H9 (cell line): ENCODE measurements at regions not wholly inside any gene's neighbourhood (a gene's known extent, or its start where the extent isn't known, plus 50 kb on each side); places are given as distances from the start of the nearest gene placed in this dataset.

ENCODE experiments used
- DNase-seq: peaks from one replicate; pipeline ENCODE4 v3.0.0-alpha.2; 2017
- H2AFZ ChIP-seq: one replicate; pipeline ENCODE4 v1.6.1; 2013; ENCODE audit warnings: mild to moderate bottlenecking, low read length, control low read depth, moderate library complexity
- H2AK5ac ChIP-seq: 2 replicates; pipeline ENCODE4 v1.6.1; 2013; ENCODE audit warnings: low read length, control low read depth, mixed read lengths; ENCODE audit not compliant: insufficient read length
- H2BK120ac ChIP-seq: one replicate; pipeline ENCODE4 v1.6.1; 2013; ENCODE audit warnings: low read depth, mild to moderate bottlenecking, low read length, control low read depth, inconsistent platforms; ENCODE audit not compliant: poor library complexity, severe bottlenecking
- H2BK12ac ChIP-seq: 2 replicates; pipeline ENCODE4 v1.6.1; 2013; ENCODE audit warnings: low read length, control low read depth, mixed read lengths, low read depth; ENCODE audit not compliant: insufficient read length
- H2BK15ac ChIP-seq: 2 replicates; pipeline ENCODE4 v1.6.1; 2013; ENCODE audit warnings: low read depth, low read length, control low read depth
- H2BK20ac ChIP-seq: one replicate; pipeline ENCODE4 v1.6.1; 2013; ENCODE audit warnings: low read depth, mild to moderate bottlenecking, low read length, control low read depth, inconsistent platforms; ENCODE audit not compliant: poor library complexity, severe bottlenecking
- H2BK5ac ChIP-seq: 2 replicates; pipeline ENCODE4 v1.6.1; 2013; ENCODE audit warnings: low read length, control low read depth, mixed read lengths; ENCODE audit not compliant: insufficient read length
- H3K14ac ChIP-seq: 2 replicates; pipeline ENCODE4 v1.6.1; 2013; ENCODE audit warnings: low read length, control low read depth; ENCODE audit not compliant: insufficient read depth
- H3K18ac ChIP-seq: 2 replicates; pipeline ENCODE4 v1.6.1; 2013; ENCODE audit warnings: low read depth, mild to moderate bottlenecking, mixed read lengths, low read length, control low read depth; ENCODE audit not compliant: insufficient read length
- H3K23ac ChIP-seq: 2 replicates; pipeline ENCODE4 v1.6.1; 2013; ENCODE audit warnings: low read length, control low read depth, mixed read lengths, low read depth; ENCODE audit not compliant: insufficient read length
- H3K23me2 ChIP-seq: 2 replicates; pipeline ENCODE4 v1.6.1; 2013; ENCODE audit warnings: low read depth, mild to moderate bottlenecking, mixed read lengths, low read length, control low read depth; ENCODE audit not compliant: insufficient read length, poor library complexity, severe bottlenecking
- H3K27ac ChIP-seq: 2 replicates; pipeline ENCODE4 v1.5.1; 2013; ENCODE audit warnings: low read length, control low read depth, mixed read lengths, low read depth; ENCODE audit not compliant: insufficient read length
- H3K27me3 ChIP-seq: 2 replicates; pipeline ENCODE4 v1.6.1; 2013; ENCODE audit warnings: low read length, control low read depth, inconsistent platforms; ENCODE audit not compliant: insufficient read depth
- H3K4ac ChIP-seq: 2 replicates; pipeline ENCODE4 v1.6.1; 2013; ENCODE audit warnings: low read depth, mild to moderate bottlenecking, control low read depth, inconsistent platforms, low read length, moderate library complexity
- H3K4me1 ChIP-seq: 2 replicates; pipeline ENCODE4 v1.6.1; 2013; ENCODE audit warnings: low read length, control low read depth, inconsistent platforms; ENCODE audit not compliant: insufficient read depth
- H3K4me2 ChIP-seq: 2 replicates; pipeline ENCODE4 v1.6.1; 2013; ENCODE audit warnings: low read length, control low read depth, mixed read lengths; ENCODE audit not compliant: insufficient read length, insufficient read depth
- H3K56ac ChIP-seq: 2 replicates; pipeline ENCODE4 v1.6.1; 2013; ENCODE audit warnings: low read depth, mild to moderate bottlenecking, mixed read lengths, low read length, control low read depth; ENCODE audit not compliant: insufficient read length
- H3K79me1 ChIP-seq: 2 replicates; pipeline ENCODE4 v1.6.1; 2013; ENCODE audit warnings: low read depth, mild to moderate bottlenecking, moderate library complexity, low read length, control low read depth, inconsistent platforms; ENCODE audit not compliant: insufficient read depth, poor library complexity, severe bottlenecking
- H3K79me2 ChIP-seq: 2 replicates; pipeline ENCODE4 v1.6.1; 2013; ENCODE audit warnings: low read length, control low read depth, inconsistent platforms; ENCODE audit not compliant: insufficient read depth
- H3K9ac ChIP-seq: 2 replicates; pipeline ENCODE4 v1.6.1; 2013; ENCODE audit warnings: low read length, control low read depth, mixed read lengths; ENCODE audit not compliant: insufficient read length; ENCODE audit errors: extremely low read depth
- H3K9me3 ChIP-seq: one replicate; pipeline ENCODE4 v1.6.1; 2013; ENCODE audit warnings: low read depth, low read length, inconsistent platforms; ENCODE audit not compliant: control insufficient read depth
- H3T11ph ChIP-seq: one replicate; pipeline ENCODE4 v1.6.1; 2013; ENCODE audit warnings: mild to moderate bottlenecking, low read length, control low read depth, inconsistent platforms
- H4K20me1 ChIP-seq: one replicate; pipeline ENCODE4 v1.6.1; 2013; ENCODE audit not compliant: control insufficient read depth, insufficient read length, insufficient read depth
- H4K5ac ChIP-seq: 2 replicates; pipeline ENCODE4 v1.6.1; 2013; ENCODE audit warnings: low read depth, mild to moderate bottlenecking, mixed read lengths, low read length, control low read depth; ENCODE audit not compliant: insufficient read length
- H4K8ac ChIP-seq: replicated peaks from 2 replicates; pipeline ENCODE4 v1.6.1; 2013; ENCODE audit warnings: low read length, control low read depth, mixed read lengths, low read depth; ENCODE audit not compliant: insufficient read length
- H4K91ac ChIP-seq: 2 replicates; pipeline ENCODE4 v1.6.1; 2013; ENCODE audit warnings: low read depth, mild to moderate bottlenecking, moderate library complexity, mixed read lengths, low read length, control low read depth; ENCODE audit not compliant: insufficient read length
- H3K27ac Mint-ChIP-seq, 3 experiments: 2 replicates in 2 of 3; 3 replicates in 1 of 3; pipeline ENCODE4 v1.8.0; 2020 to 2021; ENCODE audit warnings: mixed read lengths in 3 of 3, mild to moderate bottlenecking in 1 of 3, moderate library complexity in 1 of 3
- H3K27me3 Mint-ChIP-seq: 2 replicates; pipeline ENCODE4 v1.8.0; 2021; ENCODE audit warnings: low read depth, mild to moderate bottlenecking, moderate library complexity, mixed read lengths
- H3K36me3 Mint-ChIP-seq, 3 experiments: 2 replicates in 2 of 3; 3 replicates in 1 of 3; pipeline ENCODE4 v1.8.0; 2020 to 2021; ENCODE audit warnings: low read depth in 3 of 3, mixed read lengths in 3 of 3; ENCODE audit not compliant: insufficient read depth in 1 of 3
- H3K4me1 Mint-ChIP-seq, 2 experiments: 2 replicates each; pipeline ENCODE4 v1.8.0; 2020; ENCODE audit warnings: mixed read lengths in 2 of 2
- H3K4me3 Mint-ChIP-seq, 2 experiments: 2 replicates in 1 of 2; 3 replicates in 1 of 2; pipeline ENCODE4 v1.8.0; 2020 to 2021; ENCODE audit warnings: mild to moderate bottlenecking in 2 of 2, mixed read lengths in 2 of 2, moderate library complexity in 1 of 2
- H3K9me3 Mint-ChIP-seq, 2 experiments: 2 replicates in 1 of 2; 3 replicates in 1 of 2; pipeline ENCODE4 v1.8.0; 2020; ENCODE audit warnings: mild to moderate bottlenecking in 2 of 2, mixed read lengths in 2 of 2, moderate library complexity in 1 of 2
- WGBS: extraction: QIAGEN DNeasy Blood & Tissue Kit; methylation state at CpG from one replicate; pipeline ENCODE4 v1.1.7; 2013; ENCODE audit warnings: missing lambda C conversion rate, low lambda C conversion rate, mixed read lengths; ENCODE audit not compliant: insufficient read length; ENCODE audit errors: extremely low coverage; 5-methylcytosine and 5-hydroxymethylcytosine counted together
- TF ChIP-seq, protein P1 (sequence below): fragments of 200-600 bp; sonication (generic); conservative IDR thresholded peaks from 3 replicates; pipeline ENCODE4 v1.8.0; 2021; ENCODE audit warnings: antibody characterized with exemption, mild to moderate bottlenecking

GRCh38 chr3:64460877-64461276 is 226.9 kb downstream of the ADAMTS9 start:
- H3K4me1 Mint-ChIP-seq: peaks cover 39 to 65% of the 10 kb centered on the region in 2 experiments
- no CpG with 5 or more reads among the region's 5 CpGs for WGBS
- H3K4me1 ChIP-seq: peaks cover 7% of the 10 kb centered on the region; the same call in 1 of the 2 replicates

More at GRCh38 chr3:64460877-64461276, 226.9 kb downstream of the ADAMTS9 start:
- no peak overlapping the region for H3T11ph ChIP-seq
- H4K20me1 ChIP-seq: no peaks in the 10 kb centered on the region
- no peaks in the 10 kb centered on the region for H3K36me3 Mint-ChIP-seq
- H3K27ac Mint-ChIP-seq: no peak overlapping the region
- no peak overlapping the region for H3K18ac ChIP-seq
- no peak overlapping the region for H3K4me3 Mint-ChIP-seq
- H3K9me3 Mint-ChIP-seq: no peaks in the 10 kb centered on the region
- H3K4me2 ChIP-seq: no peak overlapping the region
- H2AFZ ChIP-seq: no peak overlapping the region
- no peaks in the 10 kb centered on the region for H3K9me3 ChIP-seq
- H3K27me3 ChIP-seq: no peaks in the 10 kb centered on the region
- no peak overlapping the region for H4K8ac ChIP-seq
- H2AK5ac ChIP-seq: no peak overlapping the region
- H3K23ac ChIP-seq: no peak overlapping the region
- H3K79me2 ChIP-seq: no peaks in the 10 kb centered on the region
- TF ChIP-seq, protein P1, sequence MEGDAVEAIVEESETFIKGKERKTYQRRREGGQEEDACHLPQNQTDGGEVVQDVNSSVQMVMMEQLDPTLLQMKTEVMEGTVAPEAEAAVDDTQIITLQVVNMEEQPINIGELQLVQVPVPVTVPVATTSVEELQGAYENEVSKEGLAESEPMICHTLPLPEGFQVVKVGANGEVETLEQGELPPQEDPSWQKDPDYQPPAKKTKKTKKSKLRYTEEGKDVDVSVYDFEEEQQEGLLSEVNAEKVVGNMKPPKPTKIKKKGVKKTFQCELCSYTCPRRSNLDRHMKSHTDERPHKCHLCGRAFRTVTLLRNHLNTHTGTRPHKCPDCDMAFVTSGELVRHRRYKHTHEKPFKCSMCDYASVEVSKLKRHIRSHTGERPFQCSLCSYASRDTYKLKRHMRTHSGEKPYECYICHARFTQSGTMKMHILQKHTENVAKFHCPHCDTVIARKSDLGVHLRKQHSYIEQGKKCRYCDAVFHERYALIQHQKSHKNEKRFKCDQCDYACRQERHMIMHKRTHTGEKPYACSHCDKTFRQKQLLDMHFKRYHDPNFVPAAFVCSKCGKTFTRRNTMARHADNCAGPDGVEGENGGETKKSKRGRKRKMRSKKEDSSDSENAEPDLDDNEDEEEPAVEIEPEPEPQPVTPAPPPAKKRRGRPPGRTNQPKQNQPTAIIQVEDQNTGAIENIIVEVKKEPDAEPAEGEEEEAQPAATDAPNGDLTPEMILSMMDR: no peak
- no peak overlapping the region for H3K27ac ChIP-seq
- no peak overlapping the region for H4K91ac ChIP-seq
- H3K27me3 Mint-ChIP-seq: peaks cover under 1% of the 10 kb centered on the region; the same call in 1 of the 2 replicates
- no peaks in the 10 kb centered on the region for H3K79me1 ChIP-seq
- no peak overlapping the region for H2BK5ac ChIP-seq
- no peak overlapping the region for H3K14ac ChIP-seq
- no peak overlapping the region for H2BK12ac ChIP-seq
- H2BK120ac ChIP-seq: no peak overlapping the region
- H2BK20ac ChIP-seq: no peak overlapping the region
- no peaks in the 10 kb centered on the region for H3K23me2 ChIP-seq
- no peak overlapping the region for H2BK15ac ChIP-seq
- DNase-seq: no peak
- no peak overlapping the region for H3K4ac ChIP-seq
- H3K56ac ChIP-seq: no peak overlapping the region
- H4K5ac ChIP-seq: no peak overlapping the region
- H3K9ac ChIP-seq: no peak overlapping the region
